Fibroblast of skin of left biceps (primary cell): ENCODE measurements at regions not wholly inside any gene's neighbourhood (a gene's known extent, or its start where the extent isn't known, plus 50 kb on each side); places are given as distances from the start of the nearest gene placed in this dataset.
A peak's percentile ranks its signal among the peaks of the same experiment; 100 is the strongest.

Source experiments
- DNase-seq, 2 experiments: peaks; one replicate each; pipeline ENCODE4 v3.0.0-alpha.2; 2013; ENCODE audit warnings: low read depth in 2 of 2

GRCh38 chr6:44062771-44063560, 64.3 kb downstream of the MRPL14 start:
- DNase-seq, result no peak

DNA sequence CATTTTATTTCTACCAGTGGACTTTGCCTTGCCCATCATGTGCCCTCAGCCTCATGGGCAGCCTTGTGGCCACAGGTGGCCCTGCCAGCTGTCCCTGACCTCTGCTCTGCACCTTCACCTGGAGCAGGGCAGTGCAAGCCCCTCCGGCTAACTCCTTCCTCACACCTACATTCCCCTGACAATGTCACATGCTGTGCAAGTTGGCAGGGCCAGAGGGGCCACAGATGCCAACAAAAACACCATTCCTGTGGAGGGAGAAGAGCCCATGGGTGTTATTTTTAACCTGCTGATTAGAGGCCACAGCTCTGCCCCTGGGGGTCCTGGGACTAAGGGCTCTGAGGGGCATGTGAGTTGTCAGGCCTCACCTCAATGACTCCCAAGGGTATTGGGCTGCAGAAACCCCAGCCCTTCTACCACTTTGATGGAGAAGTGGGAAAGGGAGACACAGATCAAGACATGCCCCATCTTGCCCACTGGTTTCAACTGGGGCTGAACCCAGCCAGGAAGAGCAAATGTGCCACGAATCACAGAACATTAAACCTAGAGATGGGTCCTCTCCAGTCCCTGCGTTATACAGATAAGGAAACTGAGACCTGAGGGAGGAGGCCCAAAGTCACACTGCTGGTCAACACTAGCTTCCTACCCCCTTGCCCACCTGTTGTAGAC, 65.0 kb downstream of the MRPL14 start:
- no peak for DNase-seq

DNA sequence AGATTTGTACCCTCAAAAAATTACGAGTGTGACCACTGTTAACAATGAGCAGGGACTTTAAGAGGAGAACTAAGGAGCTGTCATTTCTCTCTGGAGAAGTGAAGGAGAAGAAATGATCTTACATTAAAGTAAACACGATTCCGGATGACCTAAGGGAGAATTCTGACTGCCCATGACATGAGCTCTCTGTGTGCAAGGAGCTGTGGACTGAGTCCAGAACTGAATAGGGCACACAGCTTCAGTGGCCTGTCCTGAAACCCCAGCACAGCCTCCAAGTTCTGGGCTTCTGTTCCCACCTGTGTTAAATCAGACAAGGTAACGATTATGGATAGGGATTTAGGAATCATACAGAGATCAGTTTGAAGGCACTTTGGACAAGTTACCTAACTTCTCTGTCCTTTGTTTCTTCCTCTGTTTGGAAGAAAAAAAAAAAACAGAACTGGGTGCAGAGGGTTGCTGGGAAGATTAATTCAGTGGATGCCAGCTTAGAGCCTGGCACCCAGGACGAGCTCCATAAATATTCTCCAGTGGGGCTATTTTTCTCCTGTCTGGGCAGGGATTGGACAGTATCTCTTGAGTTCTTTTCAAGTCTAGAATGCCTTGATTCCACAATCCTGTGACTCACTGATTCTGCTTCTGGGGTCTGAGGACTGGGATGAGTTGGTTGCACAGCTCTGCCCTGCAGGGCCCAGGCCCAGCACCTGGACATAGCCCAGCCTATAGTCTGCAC, 65.7 kb downstream of the MRPL14 start:
- no peak for DNase-seq

- no peak for DNase-seq
Observed at GRCh38 chr6:44060612-44061374, 66.5 kb downstream of the MRPL14 start.

GRCh38 chr6:44059359-44060346, 67.6 kb downstream of the MRPL14 start:
- DNase-seq, result no peak

GRCh38 chr6:44058617-44059358, 68.5 kb downstream of the MRPL14 start:
- peak; percentile 84 to 88 for DNase-seq

DNA sequence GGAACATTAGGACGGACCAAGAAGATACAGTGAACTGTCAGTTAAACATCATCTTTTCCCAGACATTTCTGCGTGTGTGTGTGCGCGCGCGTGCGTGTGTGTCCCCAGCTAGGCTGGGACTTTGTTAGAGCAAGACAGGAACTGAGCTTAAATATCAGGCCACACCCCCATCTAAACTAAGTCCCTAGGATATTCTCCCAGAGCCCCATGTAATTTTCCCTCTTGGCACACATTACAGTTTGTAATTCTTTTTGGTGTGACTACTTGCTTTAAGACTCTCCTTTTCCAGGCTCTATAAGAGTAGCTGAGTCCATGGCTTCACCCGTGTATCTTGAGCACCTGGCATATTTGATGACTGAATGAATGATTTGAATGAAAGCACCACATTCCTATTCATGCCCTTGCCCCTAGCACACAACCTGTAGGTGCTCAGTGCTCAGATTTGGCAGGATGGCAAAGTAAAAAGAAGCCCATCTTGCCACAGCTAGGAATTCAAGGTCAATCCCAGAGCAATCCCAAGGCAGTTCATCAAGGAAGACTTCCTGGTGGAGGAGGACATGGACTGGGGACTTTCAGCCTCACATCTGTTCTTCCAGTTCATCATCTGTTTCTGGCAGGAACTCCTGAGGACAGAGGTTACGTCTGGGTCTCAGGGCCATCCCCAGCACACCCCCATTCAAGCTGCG, 69.2 kb downstream of the MRPL14 start:
- DNase-seq, result no peak

- DNase-seq, result no peak
Observed at GRCh38 chr6:44057238-44057930, 69.9 kb downstream of the MRPL14 start.

GRCh38 chr6:44056392-44057237, 70.6 kb downstream of the MRPL14 start:
- DNase-seq, result peak in 1 of 2 experiments; percentile 49

DNA sequence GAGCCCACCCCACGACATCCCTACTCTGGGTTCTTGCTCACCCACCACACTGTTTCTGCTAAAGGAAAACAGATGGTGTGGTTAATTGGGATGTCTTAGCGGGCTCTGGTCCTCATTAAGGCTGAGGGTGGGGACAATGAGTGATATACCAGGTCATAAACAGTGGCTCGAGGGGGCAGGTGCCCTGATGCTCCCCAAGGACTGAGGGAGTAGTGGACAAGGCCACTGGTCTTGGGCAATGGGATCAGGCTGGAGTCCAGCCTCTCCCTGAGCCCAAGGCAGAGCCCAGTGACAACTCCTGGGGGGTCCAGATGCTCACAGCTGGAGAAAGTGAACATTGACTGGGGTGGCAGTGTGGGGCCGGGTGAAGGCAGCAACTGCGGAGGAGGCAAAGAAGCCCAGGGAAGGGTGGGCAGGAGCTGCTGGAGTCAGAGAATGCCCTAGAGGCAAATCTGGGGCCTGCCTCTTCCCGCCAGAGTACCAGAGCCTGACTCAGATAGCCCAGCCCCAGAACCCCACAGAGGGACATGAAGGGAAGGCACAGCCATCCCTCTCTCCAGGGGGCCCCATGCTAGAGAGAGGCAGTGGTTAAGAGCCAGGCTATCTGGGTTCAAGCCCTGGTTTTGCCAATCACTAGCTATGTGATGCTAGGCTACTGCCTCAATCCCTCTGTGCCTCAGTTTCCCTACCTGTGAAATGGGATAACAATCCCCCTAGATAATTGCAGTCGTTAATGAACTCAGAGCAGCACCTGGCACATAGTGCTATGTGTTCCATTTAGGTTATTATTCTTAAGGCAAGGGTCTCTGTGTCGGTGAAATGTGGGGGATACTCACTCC, 72.3 kb downstream of the MRPL14 start:
- peak; percentile 54 to 57 for DNase-seq

DNA sequence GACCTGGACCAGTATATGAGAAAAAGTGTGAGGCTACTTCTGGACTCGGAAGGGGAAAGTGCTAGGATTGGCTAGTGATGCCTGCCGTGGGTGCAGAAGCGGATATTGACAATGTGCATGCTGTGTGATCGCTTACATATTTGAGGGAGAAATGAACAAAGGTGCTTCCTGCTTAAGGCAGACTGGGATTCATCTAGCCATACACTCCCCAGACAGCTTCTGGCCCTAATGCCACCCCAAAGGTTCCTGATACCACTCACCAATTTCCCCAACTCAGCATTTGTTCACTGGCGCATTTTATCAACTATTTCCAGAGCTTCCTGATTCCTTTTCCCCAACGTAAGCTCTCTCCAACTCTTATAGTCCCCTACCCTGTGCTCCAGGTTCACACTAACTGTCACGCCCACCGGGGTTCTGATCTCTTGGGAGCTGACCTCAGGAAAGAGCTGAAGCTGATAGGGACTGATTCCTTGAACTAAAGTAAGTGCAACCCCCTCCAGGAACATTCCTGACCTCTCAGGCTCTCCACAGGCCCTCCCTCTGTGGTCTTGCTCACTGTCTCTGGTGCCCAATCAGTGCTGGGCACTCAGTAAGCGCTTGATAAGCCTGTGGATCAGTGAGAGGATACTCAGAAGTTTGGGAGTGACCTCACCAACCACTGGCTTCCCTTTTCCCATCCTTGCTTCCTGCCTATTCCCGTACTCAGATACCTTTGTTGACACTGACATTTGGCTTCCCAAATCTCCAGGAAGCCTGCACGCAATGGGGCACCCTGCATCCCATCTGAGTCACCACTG, 73.3 kb downstream of the MRPL14 start:
- peak; percentile 56 to 62 for DNase-seq

GRCh38 chr6:44053106-44053756, 74.0 kb downstream of the MRPL14 start:
- DNase-seq, result no peak

DNA sequence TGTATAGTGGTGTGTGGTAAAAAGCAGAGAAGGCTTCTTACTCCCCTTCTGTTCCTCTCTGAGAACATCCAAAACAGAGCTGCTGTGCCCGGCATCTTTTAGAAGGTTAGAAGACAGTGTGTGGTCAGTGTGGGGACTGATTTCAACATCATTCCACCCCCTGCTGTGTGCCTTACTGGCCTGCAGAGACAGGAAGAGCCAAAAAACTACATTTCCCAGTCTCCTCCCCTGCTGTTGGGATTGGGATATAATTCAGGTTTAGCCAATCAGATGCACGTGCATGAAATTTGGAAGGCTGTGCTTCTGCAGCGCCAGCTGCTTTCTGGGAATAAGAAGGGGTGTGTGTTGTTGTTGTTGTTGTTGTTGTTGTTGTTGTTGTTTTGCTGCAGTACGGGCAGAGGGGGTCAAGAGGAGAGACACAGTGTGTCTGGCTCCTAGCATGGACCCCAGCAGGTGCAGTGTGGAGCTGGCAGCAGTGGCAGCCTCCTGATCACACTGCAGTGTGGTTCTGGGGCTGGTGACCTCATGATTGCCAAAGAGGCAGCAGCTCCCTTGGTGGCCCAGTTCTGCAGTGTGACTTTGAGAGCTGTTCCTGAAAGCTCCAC, 74.7 kb downstream of the MRPL14 start:
- no peak for DNase-seq

GRCh38 chr6:44051515-44051914, 75.7 kb downstream of the MRPL14 start:
- no peak for DNase-seq

DNA sequence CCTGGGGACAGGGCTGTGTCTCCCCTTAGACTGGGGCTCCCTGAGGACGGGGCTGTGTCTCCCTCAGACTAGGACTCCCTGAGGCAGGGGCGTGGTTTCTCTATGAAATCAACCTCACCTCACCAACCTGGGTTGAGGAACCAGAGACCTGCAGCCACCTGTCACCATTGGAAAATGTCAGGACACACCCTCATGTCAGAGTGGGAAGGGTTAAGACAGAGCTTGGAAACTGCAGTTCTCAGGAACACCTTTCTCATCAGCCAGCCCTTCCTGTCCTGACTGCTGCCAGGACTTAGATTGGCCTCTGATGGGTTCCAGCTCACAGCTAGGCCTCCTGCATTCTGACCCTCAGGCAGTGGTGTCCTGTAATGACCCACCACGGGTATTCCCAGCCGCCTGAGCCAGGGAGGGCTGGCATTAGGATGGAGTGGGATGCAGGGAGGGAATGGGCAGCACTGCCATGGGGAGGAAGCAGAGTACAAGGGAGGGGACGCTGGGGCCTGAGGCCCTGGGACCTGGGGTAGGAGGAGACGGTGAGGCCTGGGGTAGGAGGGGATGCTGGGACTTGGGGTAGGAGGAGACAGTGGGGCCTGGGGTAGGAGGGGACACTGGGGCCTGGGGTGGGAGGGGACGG, 76.3 kb downstream of the MRPL14 start:
- no peak for DNase-seq
